NCI-H1048 (cell line): ENCODE measurements at regions not wholly inside any gene's neighbourhood (a gene's known extent, or its start where the extent isn't known, plus 50 kb on each side); places are given as distances from the start of the nearest gene placed in this dataset.
A peak's percentile ranks its signal among the peaks of the same experiment; 100 is the strongest.

Experiments used
- DNase-seq: peaks from one replicate; lab custom pipeline; 2025; lab: John Stamatoyannopoulos, UW

GRCh38 chr5:57839437-57840079 is 356.9 kb upstream of the ACTBL2 start:
- no peak for DNase-seq

DNA sequence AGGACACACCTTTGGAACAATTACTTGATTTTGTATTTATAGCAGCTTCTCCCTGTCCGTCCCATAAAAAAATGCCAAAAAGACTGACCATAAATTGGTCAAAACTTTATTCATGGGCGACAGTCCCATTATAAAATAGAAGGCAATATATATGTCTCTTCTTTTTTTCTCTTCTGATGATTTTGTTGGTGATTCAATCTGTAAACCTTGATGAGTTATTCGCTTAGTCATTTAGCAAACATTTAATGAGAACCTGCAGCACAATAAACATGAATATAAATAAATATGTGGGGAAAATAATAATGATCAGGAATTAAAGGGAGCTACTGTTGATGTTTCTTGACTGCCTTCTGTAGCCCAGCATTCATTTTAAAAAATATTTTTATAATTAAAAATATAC is 356.4 kb upstream of the ACTBL2 start:
- no peak for DNase-seq

DNA sequence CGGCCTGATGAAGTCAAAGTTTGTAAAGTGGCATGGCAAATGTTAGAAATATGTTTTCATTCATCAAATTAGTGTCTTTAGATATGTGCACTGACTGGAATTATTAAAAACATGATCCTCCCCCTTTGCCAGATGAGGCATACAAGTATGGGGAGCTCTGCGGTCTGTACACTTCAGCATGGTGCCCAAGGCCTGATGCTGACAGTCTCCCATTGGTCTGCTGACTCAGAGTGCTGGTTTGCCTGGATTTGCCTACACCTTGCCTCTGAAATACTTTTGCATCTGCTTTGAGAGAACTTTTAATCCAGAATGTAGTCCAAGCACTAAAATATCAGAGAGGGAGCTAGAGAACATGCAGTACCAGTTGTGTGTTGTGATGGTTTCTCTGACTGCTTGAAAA is 354.3 kb upstream of the ACTBL2 start:
- DNase-seq, result no peak

- DNase-seq, result no peak
These were observed 353.7 kb upstream of the ACTBL2 start for GRCh38 chr5:57836331-57836730.

- no peak for DNase-seq
These were observed 352.4 kb upstream of the ACTBL2 start for GRCh38 chr5:57834829-57835608.

DNA sequence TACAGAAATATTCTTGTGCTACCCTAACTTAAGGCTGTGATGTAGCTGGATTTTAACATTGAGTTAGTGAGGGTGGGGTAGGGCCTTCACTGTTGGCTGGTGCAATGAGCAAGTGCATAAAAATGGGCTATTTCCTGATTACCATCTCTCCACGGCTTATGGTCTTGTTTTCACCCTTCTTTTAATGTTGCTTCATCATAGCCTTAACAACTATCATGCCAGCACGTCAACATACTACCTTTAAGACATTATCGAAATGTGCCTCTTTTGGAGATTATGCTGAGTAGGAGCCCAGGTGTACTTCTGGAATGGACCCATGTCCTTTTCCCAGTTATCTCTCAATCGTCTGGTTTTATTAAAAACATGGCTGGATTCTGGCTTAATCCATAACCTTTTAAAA is 350.9 kb upstream of the ACTBL2 start:
- DNase-seq, result no peak

DNA sequence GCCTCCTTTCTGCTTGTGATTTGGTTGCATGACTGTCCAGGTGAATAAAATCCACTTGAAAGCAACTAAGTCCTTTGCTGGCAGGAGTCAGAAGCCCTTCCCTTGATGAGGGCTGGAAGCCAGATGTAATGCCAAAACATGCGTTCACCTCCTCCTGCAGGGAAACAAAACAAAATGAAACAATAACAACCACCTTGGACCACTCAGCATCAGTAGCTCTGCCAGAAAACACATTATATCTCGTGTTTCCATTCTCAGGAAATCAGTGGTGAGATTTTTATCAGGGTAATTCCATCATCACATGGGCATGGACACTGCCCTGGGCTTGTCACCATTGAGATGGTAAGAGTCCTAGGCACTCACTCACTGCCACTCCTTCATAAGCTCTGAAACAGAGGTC is 350.3 kb upstream of the ACTBL2 start:
- DNase-seq, result no peak

DNA sequence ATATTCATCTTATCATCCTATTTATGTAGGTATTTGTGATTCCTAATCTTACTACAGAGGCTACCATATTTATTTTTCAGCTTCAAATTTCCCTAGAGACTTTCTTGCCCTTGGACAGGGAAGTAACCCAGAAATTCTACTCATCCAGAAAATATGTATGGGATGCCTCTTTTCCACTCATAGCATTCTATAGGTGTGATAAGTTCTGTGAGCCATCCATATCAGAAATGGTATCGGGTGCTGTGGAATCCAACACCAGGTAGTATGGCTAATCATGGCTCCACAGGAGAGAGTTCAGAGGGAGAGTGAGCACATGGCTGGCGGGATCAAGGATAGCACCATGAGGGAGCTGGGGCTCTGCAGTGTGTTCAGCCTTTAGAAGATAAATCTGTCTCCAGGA is 349.3 kb upstream of the ACTBL2 start:
- no peak for DNase-seq

- DNase-seq, result no peak
These were observed 348.5 kb upstream of the ACTBL2 start for GRCh38 chr5:57831090-57831489.

DNA sequence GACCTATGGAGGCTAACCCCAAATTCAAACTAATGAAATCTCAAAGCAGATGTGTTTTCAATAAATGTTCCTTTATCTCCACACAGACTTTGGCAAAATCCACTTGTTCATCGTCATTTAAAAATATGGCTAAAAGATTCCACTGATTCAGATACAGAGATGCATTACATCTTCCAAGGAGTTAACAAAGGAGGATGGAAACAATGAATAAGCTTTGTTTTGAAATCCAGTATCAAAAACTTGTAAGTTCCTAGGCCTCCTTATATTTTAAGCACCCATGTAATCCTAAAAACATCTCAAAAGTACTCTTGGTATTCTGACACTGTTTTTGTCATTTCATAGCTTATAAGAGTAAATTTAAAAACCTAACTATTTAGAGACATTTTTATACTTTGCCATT is 345.6 kb upstream of the ACTBL2 start:
- no peak for DNase-seq

GRCh38 chr5:57825031-57825686 is 342.5 kb upstream of the ACTBL2 start:
- peak; percentile 75 for DNase-seq

- no peak for DNase-seq
These were observed 342.0 kb upstream of the ACTBL2 start for GRCh38 chr5:57824623-57825022.

DNA sequence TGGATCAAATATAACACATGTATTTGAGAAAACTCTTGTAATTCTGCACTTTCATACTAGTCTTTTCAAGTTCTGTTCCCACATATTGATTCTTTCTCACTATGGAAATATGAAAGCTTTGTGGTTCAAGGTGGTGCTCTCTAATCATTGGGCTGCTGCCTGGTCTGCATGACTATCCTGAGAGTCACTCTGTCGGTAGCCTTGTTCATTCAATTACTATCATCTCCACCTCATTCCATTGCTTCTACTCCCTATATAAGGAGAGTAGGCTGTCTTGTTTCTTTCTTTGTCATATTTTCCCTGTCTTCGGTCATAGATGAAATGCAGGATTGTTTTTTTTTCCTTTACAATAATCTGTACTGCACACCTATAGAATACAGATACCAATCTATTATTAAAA is 341.4 kb upstream of the ACTBL2 start:
- no peak for DNase-seq

DNA sequence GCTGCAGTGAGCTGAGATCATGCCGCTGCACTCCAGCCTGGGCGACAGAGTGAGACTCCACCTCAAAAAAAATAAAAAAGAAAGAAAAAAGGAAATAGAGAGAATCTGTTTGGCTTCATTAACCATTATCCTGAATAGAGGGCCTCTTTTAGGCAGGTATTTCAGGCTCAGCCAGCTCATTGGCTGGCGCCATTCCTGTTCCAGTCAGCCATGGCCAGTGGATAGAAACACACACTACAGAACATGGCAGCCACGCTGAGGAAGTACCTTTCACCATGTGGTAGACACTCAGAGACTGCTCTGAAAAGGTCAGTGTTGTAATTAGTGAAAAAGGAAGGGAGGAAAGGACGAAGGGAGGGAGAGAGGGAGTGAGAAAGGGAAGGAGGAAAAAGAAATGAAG is 340.0 kb upstream of the ACTBL2 start:
- DNase-seq, result no peak

DNA sequence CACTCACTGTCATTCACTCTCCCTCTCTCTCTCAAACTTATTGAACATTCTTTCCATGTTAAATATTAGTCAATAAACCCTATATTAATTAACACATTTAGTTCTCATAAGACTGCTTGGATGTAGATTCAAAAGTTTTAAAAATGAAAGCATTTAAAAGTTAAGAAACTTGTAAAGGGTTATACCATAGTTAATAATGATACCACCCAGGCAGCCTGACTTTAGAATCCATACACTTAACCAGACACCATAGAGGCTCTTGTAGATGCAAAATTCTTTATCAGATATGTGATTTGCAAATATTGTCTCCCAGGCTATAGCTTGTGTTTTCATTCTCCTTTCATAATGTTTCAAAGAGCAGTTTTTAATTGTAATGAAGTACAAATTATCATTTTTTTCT is 335.8 kb upstream of the ACTBL2 start:
- DNase-seq, result no peak

DNA sequence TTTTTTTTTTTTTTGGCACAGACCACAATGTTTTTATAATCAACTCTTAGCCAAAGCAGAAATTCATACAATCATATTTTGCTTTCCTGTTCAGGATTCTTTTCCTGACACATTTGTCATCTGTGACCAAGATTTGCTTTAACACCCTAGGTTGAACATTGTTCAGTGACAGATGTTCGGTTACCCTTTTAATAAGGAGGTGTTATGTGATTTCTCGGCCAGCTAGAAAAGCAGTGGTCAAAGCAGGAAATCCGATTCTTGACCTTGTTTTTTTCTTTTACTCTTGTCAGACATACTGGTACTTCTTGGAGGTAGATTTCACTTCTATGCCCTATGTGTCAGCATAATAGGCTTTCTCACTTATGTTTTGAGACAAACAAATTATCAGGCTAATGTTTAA is 335.3 kb upstream of the ACTBL2 start:
- DNase-seq, result no peak

DNA sequence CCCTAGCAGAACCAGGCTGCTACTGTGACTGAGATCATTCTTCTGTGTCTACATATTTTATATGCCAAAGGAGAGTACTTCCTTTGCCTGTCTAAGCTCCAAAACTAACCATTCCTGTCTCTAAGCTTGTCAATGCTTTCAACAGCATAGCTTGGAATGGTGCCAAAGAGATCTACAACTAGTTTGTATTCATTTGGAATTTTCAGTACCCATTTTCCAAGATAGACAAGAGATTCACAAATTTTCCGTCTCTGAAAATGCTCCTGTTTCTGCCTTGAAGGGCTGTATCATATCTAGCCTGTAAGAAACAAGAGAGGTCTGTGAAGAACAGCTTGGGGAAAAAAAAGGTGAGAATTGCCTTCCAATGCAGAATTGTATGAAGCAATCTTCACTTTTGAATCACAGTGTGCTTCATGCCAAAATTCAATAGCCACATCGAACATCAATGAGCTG is 334.4 kb upstream of the ACTBL2 start:
- no peak for DNase-seq

DNA sequence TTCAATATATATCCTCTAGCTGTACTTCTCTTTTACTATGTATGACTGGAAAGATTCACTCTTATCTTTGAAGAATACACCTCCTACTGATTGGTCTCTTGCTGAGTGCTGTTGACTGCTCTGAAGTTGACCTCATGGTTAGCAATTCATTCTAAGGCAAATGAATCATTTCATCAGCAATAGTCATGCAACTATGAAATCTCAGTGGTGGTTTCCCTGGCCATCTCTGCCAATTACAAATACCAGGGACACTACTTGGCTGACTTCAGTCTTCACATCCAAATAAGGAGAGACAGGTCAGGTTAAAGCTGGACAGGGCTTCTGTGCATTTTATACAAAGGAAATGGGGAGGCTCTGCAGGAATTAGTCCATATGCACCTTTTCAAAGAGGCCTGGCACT is 333.5 kb upstream of the ACTBL2 start:
- DNase-seq, result no peak

DNA sequence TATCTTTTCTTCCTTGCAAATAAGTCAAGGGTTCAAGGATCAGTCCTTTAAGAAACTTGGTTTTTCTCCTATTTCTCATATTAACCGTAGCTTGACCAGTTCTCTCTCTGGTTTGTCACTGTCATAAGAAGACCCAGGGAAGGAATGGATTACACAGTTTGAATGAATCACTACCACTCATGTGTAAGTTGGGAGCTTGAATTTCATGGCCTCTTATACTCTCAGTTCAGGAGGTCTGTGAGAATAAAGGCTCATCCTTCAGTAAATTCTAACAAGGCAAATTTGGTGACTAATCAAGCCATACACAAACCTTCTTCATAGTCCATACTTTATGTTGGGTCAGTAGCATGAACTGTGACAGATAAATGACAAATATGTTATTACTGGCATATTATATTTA is 323.1 kb upstream of the ACTBL2 start:
- no peak for DNase-seq

GRCh38 chr5:57805170-57805569 is 322.6 kb upstream of the ACTBL2 start:
- no peak for DNase-seq

DNA sequence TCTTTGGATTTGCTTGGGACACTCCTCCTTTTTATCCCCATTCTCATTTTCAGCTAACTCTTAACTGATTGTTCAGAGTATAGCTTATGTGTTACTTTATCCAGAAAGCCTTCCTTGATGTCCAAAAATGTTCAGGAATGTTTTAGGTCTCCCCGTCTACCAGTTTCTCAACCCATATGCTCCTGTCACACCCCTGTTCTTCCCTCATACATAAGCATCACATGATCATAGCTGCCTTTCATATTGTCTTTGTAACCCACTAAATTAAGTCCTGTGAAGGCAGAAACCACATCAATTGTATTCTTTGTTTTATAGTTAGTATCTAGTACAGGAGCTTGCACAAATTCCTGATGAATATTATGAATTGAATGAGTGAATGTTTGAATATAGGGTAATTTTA is 321.9 kb upstream of the ACTBL2 start:
- DNase-seq, result no peak

DNA sequence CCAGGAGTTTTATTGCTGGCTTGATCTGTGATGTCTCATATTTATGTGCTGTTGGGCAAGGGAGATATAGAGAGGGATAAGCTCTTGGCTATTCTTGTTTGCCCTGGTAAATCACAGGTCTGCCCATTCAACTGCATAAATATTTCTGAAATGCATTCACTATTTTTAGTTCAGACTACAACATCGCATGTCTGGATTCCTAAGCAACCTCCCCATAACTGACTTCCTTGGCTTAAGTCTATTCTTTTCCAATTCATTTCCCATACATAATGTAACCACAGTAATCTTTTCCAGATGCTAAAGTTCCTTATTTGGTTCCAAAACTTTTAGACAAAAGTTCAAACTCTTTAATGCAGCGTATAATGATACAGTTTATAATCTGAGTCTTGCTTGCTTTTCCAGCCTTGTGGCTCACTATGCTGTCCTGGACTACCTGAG is 321.4 kb upstream of the ACTBL2 start:
- no peak for DNase-seq

GRCh38 chr5:57802131-57802530 is 319.5 kb upstream of the ACTBL2 start:
- no peak for DNase-seq
